H1 (cell line): ENCODE measurements at regions not wholly inside any gene's neighbourhood (a gene's known extent, or its start where the extent isn't known, plus 50 kb on each side); places are given as distances from the start of the nearest gene placed in this dataset.

Experiments used
- CTCF ChIA-PET: fragments of 300-600 bp; sonication (Branson Sonifier 250); formaldehyde crosslinking; loops from one replicate; lab custom pipeline; 2021; ENCODE audit not compliant: partially characterized antibody; lab: Charles Lee
- POLR2A ChIA-PET: fragments of 300-600 bp; sonication (Branson Sonifier 250); formaldehyde crosslinking; loops from one replicate; lab custom pipeline; 2021; ENCODE audit warnings: inconsistent platforms; ENCODE audit not compliant: partially characterized antibody; lab: Charles Lee
- DNase-seq, 2 experiments: peaks; one replicate each; pipeline versions ENCODE4 v3.0.0 to v3.0.0-alpha.2; 2010 to 2022; ENCODE audit warnings: low spot score in 2 of 2, low read depth in 1 of 2, mixed read lengths in 1 of 2
- FAIRE-seq: peaks from 2 replicates; lab custom pipeline; 2011; peaks lifted over from hg19 to GRCh38; lab: Jason Lieb, UNC
- H2AFZ ChIP-seq: 2 replicates; pipeline ENCODE4 v1.8.1; 2012; ENCODE audit warnings: low read length, inconsistent platforms
- H2AK5ac ChIP-seq: 2 replicates; pipeline ENCODE4 v1.6.1; 2013; ENCODE audit warnings: low read depth, low read length
- H2BK120ac ChIP-seq: replicated peaks from 2 replicates; pipeline ENCODE3; 2013; ENCODE audit warnings: low read depth, low read length, inconsistent platforms
- H2BK12ac ChIP-seq: 2 replicates; pipeline ENCODE4 v1.6.1; 2013; ENCODE audit warnings: low read depth, low read length
- H2BK15ac ChIP-seq: 2 replicates; pipeline ENCODE4 v1.6.1; 2013; ENCODE audit warnings: low read length
- H2BK20ac ChIP-seq: 2 replicates; pipeline ENCODE4 v1.6.1; 2013; ENCODE audit warnings: low read length
- H2BK5ac ChIP-seq: 2 replicates; pipeline ENCODE4 v1.6.1; 2013; ENCODE audit warnings: low read depth, low read length
- H3K14ac ChIP-seq: 2 replicates; pipeline ENCODE4 v1.6.1; 2013; ENCODE audit warnings: inconsistent platforms; ENCODE audit not compliant: insufficient read length
- H3K18ac ChIP-seq: 2 replicates; pipeline ENCODE4 v1.6.1; 2013; ENCODE audit warnings: low read length; ENCODE audit errors: extremely low read depth
- H3K23ac ChIP-seq: 2 replicates; pipeline ENCODE4 v1.6.1; 2013; ENCODE audit warnings: inconsistent platforms; ENCODE audit not compliant: insufficient read length
- H3K23me2 ChIP-seq: 2 replicates; pipeline ENCODE4 v1.6.1; 2013; ENCODE audit warnings: low read depth, low read length
- H3K27ac ChIP-seq: 2 replicates; pipeline ENCODE4 v1.6.1; 2011; ENCODE audit warnings: low read depth, low read length, inconsistent platforms
- H3K27me3 ChIP-seq, 4 experiments: replicated peaks in 1 of 4; 1 replicate in 1 of 4; 2 replicates in 3 of 4; pipeline versions ENCODE4 v1.6.1 to v1.8.1; 2011 to 2013; ENCODE audit warnings: low read length in 3 of 4, mild to moderate bottlenecking in 3 of 4, inconsistent platforms in 2 of 4, mixed read lengths in 2 of 4, moderate library complexity in 1 of 4; ENCODE audit not compliant: control insufficient read depth in 3 of 4, insufficient read depth in 3 of 4; ENCODE audit errors: extremely low read depth in 1 of 4
- H3K36me3 ChIP-seq, 4 experiments: 2 replicates each; pipeline versions ENCODE4 v1.6.1 to v1.8.1; 2011 to 2013; ENCODE audit warnings: mild to moderate bottlenecking in 4 of 4, low read length in 3 of 4, moderate library complexity in 2 of 4, control low read depth in 1 of 4, inconsistent platforms in 1 of 4; ENCODE audit not compliant: insufficient read depth in 4 of 4, control insufficient read depth in 2 of 4
- H3K4ac ChIP-seq: replicated peaks from 2 replicates; pipeline ENCODE3; 2013; ENCODE audit warnings: low read length, low read depth, mixed read lengths, inconsistent platforms; ENCODE audit not compliant: insufficient read length
- H3K4me1 ChIP-seq, 4 experiments: replicated peaks in 1 of 4; 1 replicate in 1 of 4; 2 replicates in 3 of 4; pipeline versions ENCODE4 v1.6.1 to v1.8.1; 2011 to 2013; ENCODE audit warnings: low read length in 3 of 4, inconsistent platforms in 2 of 4, mixed read lengths in 1 of 4; ENCODE audit not compliant: insufficient read depth in 4 of 4, control insufficient read depth in 3 of 4
- H3K4me2 ChIP-seq, 2 experiments: 2 replicates each; pipeline versions ENCODE4 v1.6.1 to v1.8.1; 2011 to 2013; ENCODE audit warnings: low read depth in 2 of 2, low read length in 2 of 2, control low read depth in 1 of 2, inconsistent platforms in 1 of 2, mild to moderate bottlenecking in 1 of 2; ENCODE audit not compliant: insufficient read depth in 1 of 2
- H3K4me3 ChIP-seq, 4 experiments: fragments of 200-600, 300-600 bp in 1 of 4; sonication (generic), shearing (Covaris generic), sonication (Bioruptor Twin) in 1 of 4; 2 replicates each; pipeline versions ENCODE4 v1.5.1 to v1.8.1; 2011 to 2016; ENCODE audit warnings: low read length in 4 of 4, low read depth in 3 of 4, control low read depth in 2 of 4, inconsistent platforms in 2 of 4, mild to moderate bottlenecking in 2 of 4, mixed read lengths in 1 of 4, moderate library complexity in 1 of 4; ENCODE audit not compliant: insufficient read depth in 2 of 4; ENCODE audit errors: extremely low read depth in 1 of 4
- H3K56ac ChIP-seq: replicated peaks from 2 replicates; pipeline ENCODE3; 2013; ENCODE audit warnings: low read depth, mild to moderate bottlenecking, mixed read lengths, low read length, inconsistent platforms; ENCODE audit not compliant: insufficient read length
- H3K79me1 ChIP-seq: 2 replicates; pipeline ENCODE4 v1.6.1; 2013; ENCODE audit warnings: low read depth, low read length, control low read depth
- H3K79me2 ChIP-seq, 2 experiments: 2 replicates each; pipeline versions ENCODE4 v1.6.1 to v1.8.1; 2012 to 2013; ENCODE audit warnings: low read length in 2 of 2, mild to moderate bottlenecking in 2 of 2, inconsistent platforms in 1 of 2; ENCODE audit not compliant: insufficient read depth in 2 of 2, control insufficient read depth in 1 of 2
- H3K9ac ChIP-seq, 4 experiments: replicated peaks in 1 of 4; 1 replicate in 1 of 4; 2 replicates in 3 of 4; pipeline versions ENCODE4 v1.6.1 to v1.8.1; 2011 to 2013; ENCODE audit warnings: low read depth in 3 of 4, low read length in 3 of 4, control low read depth in 2 of 4, mild to moderate bottlenecking in 2 of 4, moderate library complexity in 2 of 4, inconsistent platforms in 1 of 4; ENCODE audit errors: extremely low read depth in 1 of 4
- H3K9me3 ChIP-seq, 2 experiments: 2 replicates each; pipeline versions ENCODE4 v1.6.1 to v1.8.1; 2012 to 2013; ENCODE audit warnings: mild to moderate bottlenecking in 2 of 2, moderate library complexity in 2 of 2, control low read depth in 1 of 2, inconsistent platforms in 1 of 2, low read depth in 1 of 2, low read length in 1 of 2, mixed read lengths in 1 of 2; ENCODE audit not compliant: insufficient read depth in 2 of 2
- H4K20me1 ChIP-seq, 2 experiments: replicated peaks in 1 of 2; 2 replicates each; pipeline versions ENCODE3 to v1.8.1; 2011 to 2013; ENCODE audit warnings: inconsistent platforms in 2 of 2, low read length in 2 of 2, mild to moderate bottlenecking in 1 of 2; ENCODE audit not compliant: insufficient read depth in 2 of 2, control insufficient read depth in 1 of 2
- H4K5ac ChIP-seq: 2 replicates; pipeline ENCODE4 v1.6.1; 2013; ENCODE audit warnings: low read length, low read depth, mixed read lengths, inconsistent platforms; ENCODE audit not compliant: insufficient read length
- H4K8ac ChIP-seq: 2 replicates; pipeline ENCODE4 v1.8.0; 2013; ENCODE audit warnings: mild to moderate bottlenecking, moderate library complexity, low read length, inconsistent platforms; ENCODE audit not compliant: insufficient read depth; ENCODE audit errors: extremely low read depth
- H4K91ac ChIP-seq: replicated peaks from 2 replicates; pipeline ENCODE3; 2013; ENCODE audit warnings: low read length, mixed read lengths, inconsistent platforms; ENCODE audit not compliant: insufficient read length
- CEBPB ChIP-seq: IDR thresholded peaks from 2 replicates; pipeline ENCODE4 v1.6.1; 2012; ENCODE audit warnings: low read depth, low read length
- RFX5 ChIP-seq: IDR thresholded peaks from 2 replicates; pipeline ENCODE4 v1.6.1; 2011; ENCODE audit warnings: low read depth, low read length, improper control_type of control experiment, borderline replicate concordance
- WGBS, 2 experiments: shearing (Covaris generic) in 1 of 2; methylation state at CpG; one replicate each; pipeline versions ENCODE4 v1.1.6 to v1.1.7; 2013 to 2015; ENCODE audit warnings: low lambda C conversion rate in 2 of 2, mixed read lengths in 2 of 2, inconsistent platforms in 1 of 2, low coverage in 1 of 2, missing lambda C conversion rate in 1 of 2; ENCODE audit not compliant: insufficient replicate concordance in 2 of 2, insufficient coverage in 1 of 2, insufficient read length in 1 of 2; ENCODE audit errors: extremely low coverage in 1 of 2, missing lambda C conversion rate in 1 of 2; 5-methylcytosine and 5-hydroxymethylcytosine counted together

- TF ChIP-seq CEBPB, result 0 out of 2 replicates have a peak, but pooled peaks have one; percentile 23
- no peak for TF ChIP-seq RFX5
- no peak overlapping the region for H3K4me2 ChIP-seq
- DNase-seq, result no peak
- no peak overlapping the region for H4K8ac ChIP-seq
- H3K56ac ChIP-seq, result no peak overlapping the region
- no peak overlapping the region for H2AK5ac ChIP-seq
- no peak overlapping the region for H2BK12ac ChIP-seq
- H3K4ac ChIP-seq, result no peak overlapping the region
- no peaks in the 10 kb centered on the region for H3K79me2 ChIP-seq
- no peak for FAIRE-seq
- H3K23ac ChIP-seq, result no peak overlapping the region
- no peak overlapping the region for H2BK5ac ChIP-seq
- H3K27ac ChIP-seq, result no peak overlapping the region
- no peaks in the 10 kb centered on the region for H3K4me1 ChIP-seq
- no peaks in the 10 kb centered on the region for H3K79me1 ChIP-seq
- H2AFZ ChIP-seq, result no peak overlapping the region
- H4K5ac ChIP-seq, result no peak overlapping the region
- H3K4me3 ChIP-seq, result no peak overlapping the region
- H4K91ac ChIP-seq, result no peak overlapping the region
- H3K14ac ChIP-seq, result no peak overlapping the region
- no peak overlapping the region for H2BK120ac ChIP-seq
- 96% methylated on average over 2 of the region's 2 CpGs; no CpG with 5 or more reads in 1 of the 2 experiments for WGBS, 2 experiments
- no peak overlapping the region for H3K18ac ChIP-seq
- no peak overlapping the region for H3K9ac ChIP-seq
- no peaks in the 10 kb centered on the region for H3K36me3 ChIP-seq
- H3K27me3 ChIP-seq, result no peaks in the 10 kb centered on the region
- no peaks in the 10 kb centered on the region for H4K20me1 ChIP-seq
- H3K9me3 ChIP-seq, result peaks cover 8 to 10% of the 10 kb centered on the region in 2 experiments; a peak in 3 of 4 replicates
- POLR2A ChIA-PET, result no interaction called here
- H2BK15ac ChIP-seq, result no peak overlapping the region
- no peak overlapping the region for H2BK20ac ChIP-seq
- no peaks in the 10 kb centered on the region for H3K23me2 ChIP-seq
- CTCF ChIA-PET, result no interaction called here
Measured at GRCh38 chr14:63147018-63147417, 57.2 kb upstream of the RHOJ start.
